ENCODE measurements at regions not wholly inside any gene's neighbourhood (a gene's known extent, or its start where the extent isn't known, plus 50 kb on each side); places are given as distances from the start of the nearest gene placed in this dataset.

GRCh38 chr2:18496516-18496915 lies 63.9 kb downstream of the RDH14 start:
- DNase-seq (ENCODE audit: low read depth), result no peak
- no peak for TF ChIP-seq CTCF (IDR thresholded peaks at IDR 0.05; ENCODE audit: insufficient read depth, low read length, poor library complexity, severe bottlenecking)
- Histone ChIP-seq H3K36me3 (ENCODE audit: control insufficient read depth, insufficient read depth, low read length) (no peaks in the 10 kb centered on the region), H3K27me3 (ENCODE audit: control insufficient read depth, insufficient read depth, low read length) (no peaks in the 10 kb centered on the region), H3K4me3 (ENCODE audit: low read depth, low read length) (no peak overlapping the region)

DNA sequence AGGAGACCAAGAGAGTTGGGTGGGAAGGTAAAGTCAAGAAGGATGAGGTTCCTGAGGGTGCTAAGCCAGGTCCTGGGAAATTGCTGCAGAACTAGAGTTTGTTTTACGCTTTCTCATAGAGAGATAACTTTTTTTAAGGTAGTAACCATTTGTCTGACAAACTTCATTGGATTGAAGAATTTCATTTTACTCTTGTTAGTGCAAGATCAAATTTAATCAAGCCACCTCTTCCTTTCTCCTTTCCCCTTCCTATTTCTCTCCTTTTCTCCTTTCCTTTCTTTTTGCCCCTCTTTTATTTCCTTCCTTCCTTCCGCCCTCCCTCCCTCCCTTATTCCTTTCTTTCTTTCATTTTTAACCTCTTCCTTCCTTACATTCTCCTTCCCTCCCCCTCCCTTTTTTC lies 65.4 kb downstream of the RDH14 start:
- no peaks in the 10 kb centered on the region for H3K36me3 ChIP-seq (ENCODE audit: control insufficient read depth, insufficient read depth, low read length)
- H3K4me3 ChIP-seq (ENCODE audit: low read depth, low read length), result no peak overlapping the region
- DNase-seq (ENCODE audit: low read depth), result no peak
- H3K27me3 ChIP-seq (ENCODE audit: control insufficient read depth, insufficient read depth, low read length), result no peaks in the 10 kb centered on the region
- TF ChIP-seq CTCF (IDR thresholded peaks at IDR 0.05; ENCODE audit: insufficient read depth, low read length, poor library complexity, severe bottlenecking), result no peak

DNA sequence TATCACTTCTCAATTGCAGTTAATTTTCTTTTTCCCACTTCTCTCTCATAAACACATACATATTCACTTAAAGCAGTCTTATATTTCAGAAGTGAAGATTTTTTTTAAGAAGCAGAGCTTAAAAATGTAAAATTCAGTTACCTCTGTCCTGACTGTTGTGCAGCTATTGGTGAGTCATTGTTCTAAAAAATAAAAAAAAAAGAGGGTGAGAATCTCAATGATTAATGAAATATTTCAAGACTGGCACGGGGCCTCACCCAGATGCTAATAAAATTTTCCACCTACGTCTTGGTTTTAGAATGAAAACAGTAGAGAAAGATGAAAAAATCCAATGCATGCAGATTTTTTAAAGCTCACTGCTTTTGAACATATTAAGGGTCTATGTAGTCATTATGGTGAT lies 67.7 kb downstream of the RDH14 start:
- no peaks in the 10 kb centered on the region for H3K36me3 ChIP-seq (ENCODE audit: control insufficient read depth, insufficient read depth, low read length)
- DNase-seq (ENCODE audit: low read depth), result no peak
- no peaks in the 10 kb centered on the region for H3K27me3 ChIP-seq (ENCODE audit: control insufficient read depth, insufficient read depth, low read length)
- TF ChIP-seq CTCF (IDR thresholded peaks at IDR 0.05; ENCODE audit: insufficient read depth, low read length, poor library complexity, severe bottlenecking), result no peak
- H3K4me3 ChIP-seq (ENCODE audit: low read depth, low read length), result no peak overlapping the region

DNA sequence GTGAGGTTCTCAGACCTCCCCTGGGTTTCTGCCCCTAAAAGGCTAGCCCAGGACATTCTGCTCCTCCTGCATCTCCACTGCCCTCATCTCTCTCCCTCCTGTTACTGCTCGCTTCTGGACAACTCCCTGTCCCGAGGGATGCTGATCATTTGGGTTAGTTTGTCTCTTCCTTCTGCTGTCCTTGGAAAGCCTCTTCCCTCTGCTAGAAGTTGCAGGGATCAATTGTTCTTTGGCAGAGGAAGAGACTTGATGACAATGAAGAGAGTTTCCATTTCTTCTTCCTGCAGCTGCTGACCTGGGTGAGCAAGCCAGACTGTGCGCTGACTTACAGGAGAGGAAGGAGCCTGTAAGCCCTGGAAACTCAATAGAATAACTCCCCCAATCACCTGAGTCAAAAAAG lies 68.9 kb downstream of the RDH14 start:
- DNase-seq (ENCODE audit: low read depth), result no peak
- no peak overlapping the region for H3K4me3 ChIP-seq (ENCODE audit: low read depth, low read length)
- TF ChIP-seq CTCF (IDR thresholded peaks at IDR 0.05; ENCODE audit: insufficient read depth, low read length, poor library complexity, severe bottlenecking), result no peak
- no peaks in the 10 kb centered on the region for H3K27me3 ChIP-seq (ENCODE audit: control insufficient read depth, insufficient read depth, low read length)
- H3K36me3 ChIP-seq (ENCODE audit: control insufficient read depth, insufficient read depth, low read length), result no peaks in the 10 kb centered on the region

GRCh38 chr2:18490901-18491300 lies 69.6 kb downstream of the RDH14 start:
- TF ChIP-seq CTCF (IDR thresholded peaks at IDR 0.05; ENCODE audit: insufficient read depth, low read length, poor library complexity, severe bottlenecking), result no peak
- no peaks in the 10 kb centered on the region for H3K36me3 ChIP-seq (ENCODE audit: control insufficient read depth, insufficient read depth, low read length)

GRCh38 chr2:18487106-18487913 lies 73.1 kb downstream of the RDH14 start:
- H3K36me3 ChIP-seq (ENCODE audit: control insufficient read depth, insufficient read depth, low read length), result no peaks in the 10 kb centered on the region
- DNase-seq (ENCODE audit: low read depth), result no peak

More at GRCh38 chr2:18490901-18491300, 69.6 kb downstream of the RDH14 start:
- no peak for DNase-seq (ENCODE audit: low read depth)
- no peak overlapping the region for H3K4me3 ChIP-seq (ENCODE audit: low read depth, low read length)
- H3K27me3 ChIP-seq (ENCODE audit: control insufficient read depth, insufficient read depth, low read length), result no peaks in the 10 kb centered on the region

More at GRCh38 chr2:18487106-18487913, 73.1 kb downstream of the RDH14 start:
- no peak overlapping the region for H3K4me3 ChIP-seq (ENCODE audit: low read depth, low read length)
- no peaks in the 10 kb centered on the region for H3K27me3 ChIP-seq (ENCODE audit: control insufficient read depth, insufficient read depth, low read length)
- no peak for TF ChIP-seq CTCF (IDR thresholded peaks at IDR 0.05; ENCODE audit: insufficient read depth, low read length, poor library complexity, severe bottlenecking)
